ENCODE measurements at regions not wholly inside any gene's neighbourhood (a gene's known extent, or its start where the extent isn't known, plus 50 kb on each side); places are given as distances from the start of the nearest gene placed in this dataset.

GRCh38 chr2:241966647-241967466 is 97.3 kb downstream of the RTP5 start:
- TF ChIP-seq CTCF (IDR thresholded peaks at IDR 0.05), result no peak
- TF ChIP-seq POLR2A (IDR thresholded peaks at IDR 0.05), result no peak

All from adrenal gland (tissue), 5 donors.